ENCODE measurements at regions not wholly inside any gene's neighbourhood (a gene's known extent, or its start where the extent isn't known, plus 50 kb on each side); places are given as distances from the start of the nearest gene placed in this dataset.

GRCh38 chr2:12807907-12808810 lies 91.4 kb downstream of the TRIB2 start:
- ATAC-seq = no peak
- TF ChIP-seq E2F4 (CRISPR knock-in tag; IDR thresholded peaks at IDR 0.05; ENCODE audit: borderline replicate concordance, low read depth) (no peak), ZNF232 (CRISPR knock-in tag; IDR thresholded peaks at IDR 0.05) (no peak), RELA (CRISPR knock-in tag; IDR thresholded peaks at IDR 0.05; ENCODE audit: borderline replicate concordance) (no peak), AFF4 (CRISPR knock-in tag; IDR thresholded peaks at IDR 0.05; ENCODE audit: borderline replicate concordance) (no peak), E2F5 (CRISPR knock-in tag; IDR thresholded peaks at IDR 0.05) (no peak), ZSCAN18 (CRISPR knock-in tag; IDR thresholded peaks at IDR 0.05) (no peak), ARID4B (CRISPR knock-in tag; IDR thresholded peaks at IDR 0.05; ENCODE audit: borderline replicate concordance) (no peak), GABPB1 (CRISPR knock-in tag; IDR thresholded peaks at IDR 0.05) (no peak), SMAD4 (CRISPR knock-in tag; IDR thresholded peaks at IDR 0.05) (no peak), KAT7 (CRISPR knock-in tag; IDR thresholded peaks at IDR 0.05; ENCODE audit: borderline replicate concordance) (no peak)
- no peaks in the 10 kb centered on the region for H3K36me3 Mint-ChIP-seq
- H3K27me3 Mint-ChIP-seq (ENCODE audit: low read depth) = no peaks in the 10 kb centered on the region; the same call in 1 of the 2 replicates
- no peak overlapping the region for H3K4me3 Mint-ChIP-seq
- H3K4me1 Mint-ChIP-seq = peaks cover 15% of the 10 kb centered on the region
- DNase-seq (ENCODE audit: low spot score) = no peak
- no peak overlapping the region for H3K27ac Mint-ChIP-seq
- H3K9me3 Mint-ChIP-seq = no peaks in the 10 kb centered on the region
- POLR2A ChIA-PET = no interaction called here
- CTCF ChIA-PET = no interaction called here

GRCh38 chr2:12809526-12809925 lies 92.8 kb downstream of the TRIB2 start:
- CTCF ChIA-PET = no interaction called here
- TF ChIP-seq ZNF317 (CRISPR knock-in tag; IDR thresholded peaks at IDR 0.05; ENCODE audit: borderline replicate concordance, low read depth) (no peak), TEAD1 (CRISPR knock-in tag; IDR thresholded peaks at IDR 0.05) (no peak), ELF4 (CRISPR knock-in tag; IDR thresholded peaks at IDR 0.05; ENCODE audit: low read depth) (no peak), IRF2 (CRISPR knock-in tag; IDR thresholded peaks at IDR 0.05; ENCODE audit: borderline replicate concordance, low read depth) (no peak), CDX4 (CRISPR knock-in tag; IDR thresholded peaks at IDR 0.05; ENCODE audit: borderline replicate concordance) (no peak), ATF6 (CRISPR knock-in tag; IDR thresholded peaks at IDR 0.05) (no peak)
- Mint-ChIP-seq H3K27ac (no peak overlapping the region), H3K36me3 (no peaks in the 10 kb centered on the region), H3K27me3 (ENCODE audit: low read depth) (no peaks in the 10 kb centered on the region; the same call in 1 of the 2 replicates), H3K9me3 (no peaks in the 10 kb centered on the region), H3K4me3 (no peak overlapping the region), H3K4me1 (peaks cover 11% of the 10 kb centered on the region)
- POLR2A ChIA-PET = no interaction called here
- DNase-seq (ENCODE audit: low spot score) (no peak), ATAC-seq (no peak; the same call in 1 of the 2 replicates)

Data from WTC11 (cell line).